Activated CD8-positive, alpha-beta memory T cell treated with anti-CD3 and anti-CD28 coated beads, Interleukin-2, amount 50 U/mL, for 24 hours (primary cell): ENCODE measurements at regions not wholly inside any gene's neighbourhood (a gene's known extent, or its start where the extent isn't known, plus 50 kb on each side); places are given as distances from the start of the nearest gene placed in this dataset.
"Not testable (repeated sequence)": the region's sequence is repeated elsewhere in the genome, so short reads cannot be mapped to it uniquely, and the experiment has no call there.

ENCODE experiments used
- DNase-seq: peaks from one replicate; pipeline ENCODE4 v3.0.0-alpha.2; 2020; ENCODE audit errors: extremely low read depth

- DNase-seq = no peak
Observed at GRCh38 chr6:10343320-10343719, 71.6 kb downstream of the TFAP2A start.

DNA sequence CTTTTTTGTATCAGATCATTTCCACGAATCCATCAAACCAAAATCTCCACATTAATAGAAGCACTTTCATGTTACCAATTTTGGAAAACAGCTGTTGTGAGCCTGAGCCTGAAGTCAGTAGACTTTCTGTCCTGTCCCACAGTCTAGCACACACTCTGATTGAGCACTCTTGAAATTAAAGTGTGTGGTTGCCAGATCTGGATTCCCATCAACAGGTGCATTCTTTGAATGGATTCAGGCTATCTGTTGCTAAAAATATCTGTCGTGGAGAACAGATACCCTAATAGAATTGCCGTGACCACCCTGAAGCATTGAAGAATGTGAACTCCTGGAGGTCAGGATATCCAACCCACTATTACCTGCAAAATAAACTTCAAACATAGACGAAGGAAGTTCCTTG is 73.3 kb downstream of the TFAP2A start:
- DNase-seq = no peak

DNA sequence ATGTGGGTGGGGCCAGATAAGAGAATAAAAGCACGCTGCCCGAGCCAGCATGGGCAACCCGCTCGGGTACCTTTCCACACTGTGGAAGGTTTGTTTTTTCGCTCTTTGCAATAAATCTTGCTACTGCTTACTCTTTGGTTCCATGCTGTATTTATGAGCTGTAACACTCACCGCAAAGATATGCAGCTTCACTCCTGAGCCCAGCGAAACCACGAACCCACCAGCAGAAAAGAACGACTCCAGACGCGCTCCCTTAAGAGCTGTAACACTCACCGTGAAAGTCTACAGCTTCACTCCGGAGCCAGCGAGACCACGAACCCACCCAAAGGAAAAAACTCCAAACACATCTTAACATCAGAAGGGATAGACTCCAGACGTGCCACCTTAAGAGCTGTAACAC is 76.7 kb downstream of the TFAP2A start:
- no peak for DNase-seq

DNA sequence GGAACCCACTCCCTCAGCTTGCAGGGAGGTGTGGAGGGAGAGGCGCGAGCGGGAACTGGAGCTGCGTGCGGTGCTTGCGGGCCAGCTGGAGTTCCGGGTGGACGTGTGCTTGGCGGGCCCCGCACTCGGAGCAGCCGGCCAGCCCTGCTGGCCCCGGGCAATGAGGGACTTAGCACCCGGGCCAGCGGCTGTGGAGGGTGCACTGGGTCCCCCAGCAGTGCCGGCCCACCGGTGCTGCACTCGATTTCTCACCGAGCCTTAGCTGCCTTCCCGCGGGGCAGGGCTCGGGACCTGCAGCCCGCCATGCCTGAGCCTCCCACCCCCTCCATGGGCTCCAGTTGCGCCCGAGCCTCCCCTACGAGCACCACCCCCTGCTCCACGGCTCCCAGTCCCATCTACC is 77.5 kb downstream of the TFAP2A start:
- DNase-seq = not testable (repeated sequence)

GRCh38 chr6:10332111-10332510 is 82.8 kb downstream of the TFAP2A start:
- no peak for DNase-seq

GRCh38 chr6:10331334-10331968 is 83.4 kb downstream of the TFAP2A start:
- DNase-seq = no peak

GRCh38 chr6:10330515-10330914 is 84.4 kb downstream of the TFAP2A start:
- no peak for DNase-seq

DNA sequence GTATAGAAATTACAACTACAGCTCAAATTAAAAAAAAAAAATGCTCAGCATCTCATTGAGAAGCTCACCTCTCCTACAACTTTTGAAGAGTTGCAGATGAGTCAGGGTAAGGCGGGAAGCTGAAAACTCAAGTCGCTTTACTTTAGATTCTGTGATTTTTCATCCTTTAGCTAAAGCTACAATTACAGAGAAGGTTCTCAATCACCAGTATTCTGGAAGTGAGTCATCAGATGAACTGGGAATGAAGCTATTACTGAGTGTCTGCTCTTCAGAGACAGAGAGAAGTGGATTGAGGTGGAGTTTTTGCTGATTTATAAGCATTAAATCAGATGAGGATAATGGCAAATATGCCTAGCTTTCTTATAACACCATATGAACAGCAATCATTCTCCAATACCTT is 91.9 kb downstream of the TFAP2A start:
- no peak for DNase-seq

- no peak for DNase-seq
Observed at GRCh38 chr6:10320291-10320690, 94.6 kb downstream of the TFAP2A start.

- no peak for DNase-seq
Observed at GRCh38 chr6:10316373-10316721, 98.5 kb downstream of the TFAP2A start.

GRCh38 chr6:10315658-10316372 is 99.1 kb downstream of the TFAP2A start:
- no peak for DNase-seq

GRCh38 chr6:10315034-10315433 is 99.8 kb downstream of the TFAP2A start:
- no peak for DNase-seq

DNA sequence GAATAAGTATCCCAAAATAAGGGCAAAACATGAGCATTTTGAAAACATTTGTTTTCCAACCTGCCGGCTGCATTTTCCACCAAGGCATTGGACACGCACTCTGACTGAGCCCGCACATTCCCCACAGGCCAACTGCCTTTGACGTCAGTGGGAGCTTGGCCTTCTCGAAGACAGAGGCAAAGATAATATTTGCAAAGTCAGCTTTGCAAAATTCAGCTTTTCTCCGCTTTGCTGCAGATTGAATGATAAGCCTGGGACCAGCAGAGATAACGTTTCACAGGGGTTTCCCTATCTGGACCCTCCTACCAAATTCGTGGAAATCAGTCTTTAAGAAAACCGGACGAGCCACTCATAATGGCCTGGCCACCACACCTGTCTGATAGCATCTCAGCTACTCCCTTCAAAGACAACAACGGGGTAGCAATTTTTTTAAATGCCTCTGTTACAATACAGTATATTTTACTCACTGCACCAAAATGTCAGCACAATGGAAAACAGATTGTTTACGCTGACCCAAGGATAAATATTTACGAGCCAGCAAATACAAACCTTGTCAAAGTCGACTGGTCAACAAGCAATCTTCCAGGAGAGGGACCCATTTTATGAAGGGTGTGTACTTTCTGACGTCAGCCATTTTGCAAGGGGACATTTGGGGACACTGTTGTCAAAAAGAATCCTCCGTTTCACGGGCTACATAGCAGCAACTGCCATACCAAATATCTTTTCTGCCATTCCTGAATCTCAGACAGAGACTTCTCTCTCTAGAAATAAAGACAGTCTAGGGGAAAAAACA is 100.5 kb downstream of the TFAP2A start:
- DNase-seq = no peak

GRCh38 chr6:10313799-10314162 is 101.1 kb downstream of the TFAP2A start:
- no peak for DNase-seq

- no peak for DNase-seq
Observed at GRCh38 chr6:10312445-10312844, 102.4 kb downstream of the TFAP2A start.

DNA sequence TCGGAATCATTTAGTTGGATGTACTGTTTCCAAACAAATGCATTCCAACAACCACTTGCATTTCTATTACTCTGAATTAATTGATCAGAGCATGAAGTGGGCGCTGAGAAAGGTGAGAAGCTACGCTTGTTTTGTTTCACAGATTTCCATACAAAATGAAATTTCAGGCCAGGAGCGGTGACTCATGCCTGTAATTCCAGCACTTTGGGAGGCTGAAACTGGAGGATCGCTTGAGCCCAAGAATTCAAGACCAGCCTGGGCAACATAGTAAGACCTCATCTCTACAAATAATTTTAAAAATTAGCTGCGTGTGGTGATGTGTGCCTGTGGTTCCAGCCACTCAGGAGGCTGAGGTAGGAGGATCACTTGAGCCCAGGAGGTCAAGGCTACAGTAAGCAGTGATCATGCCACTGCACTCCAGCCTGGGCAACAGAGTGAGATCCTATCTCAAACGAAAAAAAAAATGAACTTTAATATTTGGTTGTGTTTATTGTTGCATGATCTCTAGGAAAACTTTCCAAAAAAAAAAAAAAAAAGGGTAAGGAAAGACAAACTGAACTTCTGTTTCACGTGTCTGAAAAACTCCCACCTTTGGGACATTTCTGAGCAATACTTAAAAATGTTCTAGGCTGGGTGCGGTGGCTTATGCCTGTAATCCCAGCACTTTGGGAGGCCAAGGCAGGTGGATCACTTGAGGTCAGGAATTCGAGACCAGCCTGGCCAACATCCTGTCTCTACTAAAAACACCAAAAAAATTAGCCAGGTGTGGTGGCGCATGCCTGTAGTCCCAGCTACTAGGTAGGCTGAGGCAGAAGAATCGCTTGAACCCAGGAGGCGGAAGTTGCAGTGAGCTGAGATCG is 103.1 kb downstream of the TFAP2A start:
- not testable (repeated sequence) for DNase-seq

DNA sequence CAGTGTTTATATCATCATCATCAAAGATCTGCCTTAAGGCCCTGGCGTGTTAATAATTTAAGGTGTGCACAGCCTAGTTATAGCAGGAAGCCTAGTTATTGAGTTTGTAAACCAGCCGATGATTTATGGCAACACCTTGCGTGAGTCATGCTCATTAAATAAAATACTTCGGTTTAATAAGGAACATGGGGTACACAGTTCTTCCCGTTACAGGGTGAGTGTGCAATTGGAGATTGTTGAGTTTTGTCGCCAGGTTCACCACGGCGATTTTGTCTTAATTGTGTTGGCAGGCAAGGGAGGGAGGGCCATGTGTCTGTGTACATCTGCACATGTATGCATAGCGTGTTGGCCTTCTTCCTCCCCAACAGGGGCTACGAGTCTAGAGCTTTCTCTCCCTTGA is 104.0 kb downstream of the TFAP2A start:
- DNase-seq = no peak

GRCh38 chr6:10310330-10310653 is 104.6 kb downstream of the TFAP2A start:
- DNase-seq = no peak

DNA sequence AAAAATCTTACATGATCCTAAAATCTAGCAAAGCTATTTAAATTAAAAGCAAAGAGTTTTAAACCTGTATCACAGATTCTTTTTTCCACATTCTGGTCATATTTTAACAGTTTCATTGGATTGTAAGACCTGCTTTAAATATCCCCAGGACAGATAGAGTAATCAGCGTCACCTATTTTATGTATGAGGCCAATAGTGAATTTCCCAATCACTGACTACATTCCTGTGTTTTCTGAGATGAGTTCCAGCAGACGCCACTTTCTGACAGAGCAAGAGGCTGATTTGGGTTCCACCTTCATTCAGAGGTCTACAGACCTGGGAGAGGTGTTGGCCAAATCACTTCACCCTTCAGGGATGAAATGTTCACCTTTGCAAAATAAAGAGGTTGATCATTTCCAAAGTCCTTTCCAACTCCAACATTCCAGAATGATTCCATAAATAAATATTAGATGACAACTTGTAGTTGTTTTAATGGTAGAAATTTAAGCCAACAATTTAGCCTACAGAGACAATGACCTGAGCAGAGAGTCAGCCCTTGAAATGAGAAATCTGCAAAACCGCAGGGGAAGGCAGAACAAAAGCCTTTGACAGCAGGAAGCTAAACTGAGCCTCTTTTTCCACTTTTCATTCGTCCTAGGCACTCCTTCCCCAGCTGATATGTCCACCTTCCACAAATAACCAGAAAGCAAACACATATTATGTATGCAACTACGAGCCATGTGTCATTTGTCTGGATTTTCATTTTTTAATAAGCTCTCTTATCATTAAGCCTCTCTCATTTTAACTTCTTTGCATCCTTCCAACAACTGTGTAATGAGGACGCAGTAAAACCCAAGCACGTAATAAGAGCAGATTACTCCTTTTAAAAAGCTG is 105.2 kb downstream of the TFAP2A start:
- DNase-seq = no peak

- no peak for DNase-seq
Observed at GRCh38 chr6:10307476-10307875, 107.4 kb downstream of the TFAP2A start.

- DNase-seq = no peak
Observed at GRCh38 chr6:10307028-10307427, 107.8 kb downstream of the TFAP2A start.
